Caco-2 (cell line): ENCODE measurements at regions not wholly inside any gene's neighbourhood (a gene's known extent, or its start where the extent isn't known, plus 50 kb on each side); places are given as distances from the start of the nearest gene placed in this dataset.

Source experiments
- BruUV-seq: library from RNA; stranded (reverse); fragments of 400-500 nt; replicated peaks from 2 replicates; lab custom pipeline; 2021; lab: Mats Ljungman, UMichigan
- CTCF ChIA-PET: fragments of 300-600 bp; sonication (Branson Sonifier 250); formaldehyde crosslinking; loops from one replicate; lab custom pipeline; 2022; ENCODE audit warnings: antibody characterized with exemption; lab: Charles Lee
- POLR2A ChIA-PET: fragments of 300-600 bp; sonication (Branson Sonifier 250); formaldehyde crosslinking; loops from one replicate; lab custom pipeline; 2022; ENCODE audit warnings: antibody characterized with exemption; lab: Charles Lee
- DNase-seq, 2 experiments: peaks; one replicate each; pipeline versions ENCODE4 v3.0.0 to v3.0.0-alpha.2; 2020 to 2022
- H3K27me3 ChIP-seq: replicated peaks from 2 replicates; pipeline ENCODE4 v1.6.0; 2011; ENCODE audit warnings: low read length; ENCODE audit not compliant: control insufficient read depth, insufficient read depth
- H3K36me3 ChIP-seq: 2 replicates; pipeline ENCODE4 v1.5.1; 2011; ENCODE audit warnings: low read length; ENCODE audit not compliant: control insufficient read depth, insufficient read depth
- H3K4me1 ChIP-seq: fragments of 250-450 bp; sonication (Bioruptor Pico); 2 replicates; pipeline ENCODE4 v1.5.1; 2020; ENCODE audit warnings: mild to moderate bottlenecking
- H3K4me3 ChIP-seq: 2 replicates; pipeline ENCODE4 v1.5.1; 2011; ENCODE audit warnings: low read depth, mild to moderate bottlenecking, control low read depth, low read length
- H3K9me3 ChIP-seq: fragments of 250-450 bp; sonication (Bioruptor Pico); 2 replicates; pipeline ENCODE4 v1.5.1; 2020; ENCODE audit warnings: mild to moderate bottlenecking, moderate library complexity
- H3K27ac Mint-ChIP-seq: one replicate; pipeline ENCODE4 v1.8.0; 2022; ENCODE audit warnings: mixed read lengths; ENCODE audit not compliant: unreplicated experiment
- H3K27me3 Mint-ChIP-seq: one replicate; pipeline ENCODE4 v1.8.0; 2022; ENCODE audit warnings: mixed read lengths; ENCODE audit not compliant: insufficient read depth, unreplicated experiment
- H3K36me3 Mint-ChIP-seq: one replicate; pipeline ENCODE4 v1.8.0; 2022; ENCODE audit warnings: mild to moderate bottlenecking, mixed read lengths; ENCODE audit not compliant: insufficient read depth, unreplicated experiment
- H3K4me1 Mint-ChIP-seq: one replicate; pipeline ENCODE4 v1.8.0; 2022; ENCODE audit warnings: low read depth, mixed read lengths; ENCODE audit not compliant: unreplicated experiment
- H3K4me3 Mint-ChIP-seq: one replicate; pipeline ENCODE4 v1.8.0; 2022; ENCODE audit warnings: mild to moderate bottlenecking, moderate library complexity, mixed read lengths; ENCODE audit not compliant: unreplicated experiment
- H3K9me3 Mint-ChIP-seq: one replicate; pipeline ENCODE4 v1.8.0; 2022; ENCODE audit warnings: mixed read lengths; ENCODE audit not compliant: unreplicated experiment
- intact Hi-C: fragments of 100-400 bp; cut with micrococcal nuclease; formaldehyde crosslinking; loops from one replicate; pipeline ENCODE4 v1.10.0; 2022; ENCODE audit not compliant: unreplicated experiment
- TF ChIP-seq, protein P1 (sequence below), 2 experiments: fragments of 200-600 bp in 1 of 2; IDR thresholded peaks; 1 replicate in 1 of 2; 2 replicates in 1 of 2; pipeline versions ENCODE4 v1.5.1 to v1.8.0; 2011 to 2022; ENCODE audit warnings: antibody characterized with exemption in 1 of 2, control low read depth in 1 of 2, inconsistent platforms in 1 of 2, low read depth in 1 of 2, low read length in 1 of 2, mild to moderate bottlenecking in 1 of 2, moderate library complexity in 1 of 2; ENCODE audit not compliant: insufficient read depth in 1 of 2, severe bottlenecking in 1 of 2, unreplicated experiment in 1 of 2

DNA sequence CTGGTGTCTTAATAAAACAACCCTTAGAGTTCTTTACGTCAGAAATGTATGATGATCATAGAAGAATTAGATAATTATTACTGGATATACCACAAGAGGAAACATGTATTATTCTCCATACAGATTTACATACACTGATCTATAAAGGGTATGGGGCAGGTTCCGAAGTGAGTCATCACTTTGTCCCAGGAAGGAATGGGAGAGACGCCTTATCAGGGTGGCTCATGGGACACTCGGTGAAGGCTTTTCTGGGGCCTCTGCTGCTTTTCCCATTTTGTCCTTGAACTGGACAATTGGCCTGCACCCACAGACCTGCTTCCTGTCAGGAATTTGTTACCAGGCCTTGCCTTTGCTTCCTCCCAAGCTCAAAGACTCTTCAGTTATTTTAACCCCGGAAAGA, 233.8 kb upstream of the RUNX1 start:
- Mint-ChIP-seq H3K4me1 (no peaks in the 10 kb centered on the region), H3K4me3 (no peak overlapping the region), H3K27ac (no peak overlapping the region), H3K27me3 (no peaks in the 10 kb centered on the region), H3K9me3 (peaks cover 10% of the 10 kb centered on the region), H3K36me3 (no peaks in the 10 kb centered on the region)
- Histone ChIP-seq H3K36me3 (no peaks in the 10 kb centered on the region), H3K27me3 (no peaks in the 10 kb centered on the region), H3K9me3 (0 out of 2 replicates have a peak, but pooled peaks cover 8% of the 10 kb centered on the region), H3K4me3 (no peak overlapping the region), H3K4me1 (no peaks in the 10 kb centered on the region)
- TF ChIP-seq, protein P1, sequence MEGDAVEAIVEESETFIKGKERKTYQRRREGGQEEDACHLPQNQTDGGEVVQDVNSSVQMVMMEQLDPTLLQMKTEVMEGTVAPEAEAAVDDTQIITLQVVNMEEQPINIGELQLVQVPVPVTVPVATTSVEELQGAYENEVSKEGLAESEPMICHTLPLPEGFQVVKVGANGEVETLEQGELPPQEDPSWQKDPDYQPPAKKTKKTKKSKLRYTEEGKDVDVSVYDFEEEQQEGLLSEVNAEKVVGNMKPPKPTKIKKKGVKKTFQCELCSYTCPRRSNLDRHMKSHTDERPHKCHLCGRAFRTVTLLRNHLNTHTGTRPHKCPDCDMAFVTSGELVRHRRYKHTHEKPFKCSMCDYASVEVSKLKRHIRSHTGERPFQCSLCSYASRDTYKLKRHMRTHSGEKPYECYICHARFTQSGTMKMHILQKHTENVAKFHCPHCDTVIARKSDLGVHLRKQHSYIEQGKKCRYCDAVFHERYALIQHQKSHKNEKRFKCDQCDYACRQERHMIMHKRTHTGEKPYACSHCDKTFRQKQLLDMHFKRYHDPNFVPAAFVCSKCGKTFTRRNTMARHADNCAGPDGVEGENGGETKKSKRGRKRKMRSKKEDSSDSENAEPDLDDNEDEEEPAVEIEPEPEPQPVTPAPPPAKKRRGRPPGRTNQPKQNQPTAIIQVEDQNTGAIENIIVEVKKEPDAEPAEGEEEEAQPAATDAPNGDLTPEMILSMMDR (IDR thresholded peaks at IDR 0.05; ENCODE audit: insufficient read depth in 1 of 2, low read depth in 1 of 2, low read length in 1 of 2, severe bottlenecking in 1 of 2, unreplicated experiment in 1 of 2): no peak
- CTCF ChIA-PET: no interaction called here
- BruUV-seq: no TSS peak
- POLR2A ChIA-PET: interaction anchor here (0.5 kb wide), 1 partner anchor 395 kb away, joined by 3 read pairs; no protein-coding TSS in a partner anchor
- no peak for DNase-seq
- intact Hi-C loops: no loop called here

DNA sequence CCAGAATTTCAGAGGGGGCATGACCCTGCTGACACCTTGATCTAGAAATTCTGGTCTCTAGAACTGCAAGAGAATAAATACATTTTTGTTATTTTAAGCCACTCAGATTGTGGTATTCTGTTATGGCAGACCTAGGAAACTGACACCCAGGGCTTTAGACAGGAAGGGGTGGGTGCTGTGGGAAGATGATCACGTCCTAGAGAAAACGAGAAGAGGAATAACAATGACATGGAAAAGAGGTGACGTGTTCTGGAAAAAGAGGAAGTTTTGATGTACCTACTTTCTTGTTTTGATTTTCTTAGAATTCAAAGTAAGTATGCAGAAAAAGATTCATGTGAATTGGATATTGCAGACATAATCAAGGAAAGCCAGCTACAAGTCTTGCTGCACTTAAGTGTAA, 232.9 kb upstream of the RUNX1 start:
- ChIA-PET POLR2A (no interaction called here), CTCF (no interaction called here)
- Mint-ChIP-seq H3K36me3 (no peaks in the 10 kb centered on the region), H3K9me3 (peaks cover 10% of the 10 kb centered on the region), H3K27ac (no peak overlapping the region), H3K27me3 (no peaks in the 10 kb centered on the region), H3K4me1 (no peaks in the 10 kb centered on the region), H3K4me3 (no peak overlapping the region)
- Histone ChIP-seq H3K9me3 (0 out of 2 replicates have a peak, but pooled peaks cover 8% of the 10 kb centered on the region), H3K4me1 (no peaks in the 10 kb centered on the region), H3K36me3 (no peaks in the 10 kb centered on the region), H3K27me3 (no peaks in the 10 kb centered on the region), H3K4me3 (no peak overlapping the region)
- DNase-seq: no peak
- BruUV-seq: no TSS peak
- TF ChIP-seq, protein P1 (IDR thresholded peaks at IDR 0.05; ENCODE audit: insufficient read depth in 1 of 2, low read depth in 1 of 2, low read length in 1 of 2, severe bottlenecking in 1 of 2, unreplicated experiment in 1 of 2): no peak
- intact Hi-C loops: no loop called here

DNA sequence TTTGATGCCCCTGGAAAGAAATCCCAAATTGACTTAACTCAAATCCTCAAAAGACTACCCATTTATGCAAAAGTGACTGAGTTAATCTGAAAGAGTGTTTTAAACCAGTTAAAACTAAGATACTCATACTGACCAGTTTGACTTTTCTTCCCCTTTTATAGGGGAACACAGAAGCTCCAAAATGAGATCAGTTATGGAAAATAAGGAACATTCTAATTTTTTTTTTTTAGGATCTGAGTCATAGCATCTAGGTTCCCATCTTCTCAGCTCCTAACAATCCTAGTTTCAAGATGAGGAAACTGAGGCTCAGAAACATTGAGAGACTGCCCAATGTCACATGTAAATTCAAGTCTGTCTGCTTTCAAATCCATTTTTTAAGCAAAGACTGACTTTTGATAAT, 231.1 kb upstream of the RUNX1 start:
- CTCF ChIA-PET: no interaction called here

More for the DNA sequence above, 231.1 kb upstream of the RUNX1 start:
- no peak overlapping the region for H3K27ac Mint-ChIP-seq
- 0 out of 2 replicates have a peak, but pooled peaks cover 8% of the 10 kb centered on the region for H3K9me3 ChIP-seq
- H3K4me1 ChIP-seq: no peaks in the 10 kb centered on the region
- peaks cover 10% of the 10 kb centered on the region for H3K9me3 Mint-ChIP-seq
- no peaks in the 10 kb centered on the region for H3K4me1 Mint-ChIP-seq
- DNase-seq: no peak
- intact Hi-C loops: no loop called here
- no peaks in the 10 kb centered on the region for H3K36me3 ChIP-seq
- no peaks in the 10 kb centered on the region for H3K36me3 Mint-ChIP-seq
- H3K4me3 ChIP-seq: no peak overlapping the region
- no peaks in the 10 kb centered on the region for H3K27me3 Mint-ChIP-seq
- H3K4me3 Mint-ChIP-seq: no peak overlapping the region
- no TSS peak for BruUV-seq
- H3K27me3 ChIP-seq: no peaks in the 10 kb centered on the region
- TF ChIP-seq, protein P1 (IDR thresholded peaks at IDR 0.05; ENCODE audit: insufficient read depth in 1 of 2, low read depth in 1 of 2, low read length in 1 of 2, severe bottlenecking in 1 of 2, unreplicated experiment in 1 of 2): no peak
- POLR2A ChIA-PET: no interaction called here
